A172 (cell line): ENCODE measurements at regions not wholly inside any gene's neighbourhood (a gene's known extent, or its start where the extent isn't known, plus 50 kb on each side); places are given as distances from the start of the nearest gene placed in this dataset.
"Not testable (repeated sequence)": the region's sequence is repeated elsewhere in the genome, so short reads cannot be mapped to it uniquely, and the experiment has no call there.

Experiments used
- DNase-seq: peaks from one replicate; pipeline ENCODE4 v3.0.0-alpha.2; 2015; ENCODE audit warnings: low spot score

- peak; percentile 32 for DNase-seq
Measured at GRCh38 chr1:30008998-30009657, 714.3 kb downstream of the MATN1 start.

- DNase-seq = no peak
Measured at GRCh38 chr1:30008372-30008997, 714.9 kb downstream of the MATN1 start.

- peak; percentile 14 for DNase-seq
Measured at GRCh38 chr1:30005972-30006619, 717.3 kb downstream of the MATN1 start.

GRCh38 chr1:30001732-30002039 is 721.7 kb downstream of the MATN1 start:
- DNase-seq = no peak

GRCh38 chr1:30001011-30001731 is 722.2 kb downstream of the MATN1 start:
- DNase-seq = no peak

- no peak for DNase-seq
Measured at GRCh38 chr1:30000266-30000665, 723.1 kb downstream of the MATN1 start.

GRCh38 chr1:29999595-29999994 is 723.8 kb downstream of the MATN1 start:
- DNase-seq = no peak

- DNase-seq = no peak
Measured at GRCh38 chr1:29998686-29999085, 724.7 kb downstream of the MATN1 start.

- not testable (repeated sequence) for DNase-seq
Measured at GRCh38 chr1:29997818-29998217, 725.6 kb downstream of the MATN1 start.

GRCh38 chr1:29993950-29994349 is 729.4 kb downstream of the MATN1 start:
- no peak for DNase-seq

- no peak for DNase-seq
Measured at GRCh38 chr1:29991815-29992214, 731.6 kb downstream of the MATN1 start.

- DNase-seq = no peak
Measured at GRCh38 chr1:29991025-29991424, 732.4 kb downstream of the MATN1 start.

GRCh38 chr1:29990304-29990703 is 733.1 kb downstream of the MATN1 start:
- DNase-seq = no peak

- DNase-seq = no peak
Measured at GRCh38 chr1:29986986-29987385, 736.4 kb downstream of the MATN1 start.

GRCh38 chr1:29985606-29985945 is 737.8 kb downstream of the MATN1 start:
- no peak for DNase-seq

- DNase-seq = no peak
Measured at GRCh38 chr1:29984862-29985605, 738.4 kb downstream of the MATN1 start.

GRCh38 chr1:29984166-29984861 is 739.1 kb downstream of the MATN1 start:
- DNase-seq = no peak

GRCh38 chr1:29983321-29983720 is 740.1 kb downstream of the MATN1 start:
- DNase-seq = no peak

- DNase-seq = no peak
Measured at GRCh38 chr1:29981586-29982239, 741.7 kb downstream of the MATN1 start.

GRCh38 chr1:29977550-29977949 is 741.2 kb downstream of the PTPRU start:
- no peak for DNase-seq
